HG03159 (cell line): ENCODE measurements at regions not wholly inside any gene's neighbourhood (a gene's known extent, or its start where the extent isn't known, plus 50 kb on each side); places are given as distances from the start of the nearest gene placed in this dataset.
"Not testable (repeated sequence)": the region's sequence is repeated elsewhere in the genome, so short reads cannot be mapped to it uniquely, and the experiment has no call there.

ENCODE experiments used
- ATAC-seq: cut with Tn5 transposase; IDR thresholded peaks from one replicate; pipeline ENCODE4 v1.9.1; 2021; ENCODE audit warnings: mild to moderate bottlenecking, moderate library complexity; ENCODE audit not compliant: unreplicated experiment

- ATAC-seq, result no peak
Measured at GRCh38 chr1:82807563-82807962, 1006.8 kb downstream of the ADGRL2 start.

- ATAC-seq, result no peak
Measured at GRCh38 chr1:82806133-82806532, 1005.4 kb downstream of the ADGRL2 start.

- ATAC-seq, result no peak
Measured at GRCh38 chr1:82801176-82801575, 1000.4 kb downstream of the ADGRL2 start.

GRCh38 chr1:82800721-82801120, 1000.0 kb downstream of the ADGRL2 start:
- no peak for ATAC-seq

- no peak for ATAC-seq
Measured at GRCh38 chr1:82799261-82799660, 998.5 kb downstream of the ADGRL2 start.

GRCh38 chr1:82795508-82796149, 994.9 kb downstream of the ADGRL2 start:
- ATAC-seq, result peak; percentile 59

- ATAC-seq, result no peak
Measured at GRCh38 chr1:82792151-82792550, 991.4 kb downstream of the ADGRL2 start.

GRCh38 chr1:82790556-82790955, 989.8 kb downstream of the ADGRL2 start:
- ATAC-seq, result no peak

- no peak for ATAC-seq
Measured at GRCh38 chr1:82788660-82789059, 987.9 kb downstream of the ADGRL2 start.

GRCh38 chr1:82788038-82788437, 987.3 kb downstream of the ADGRL2 start:
- ATAC-seq, result no peak

- ATAC-seq, result no peak
Measured at GRCh38 chr1:82786883-82787282, 986.1 kb downstream of the ADGRL2 start.

- ATAC-seq, result no peak
Measured at GRCh38 chr1:82785268-82785790, 984.6 kb downstream of the ADGRL2 start.

- no peak for ATAC-seq
Measured at GRCh38 chr1:82783044-82783443, 982.3 kb downstream of the ADGRL2 start.

GRCh38 chr1:82782599-82782998, 981.9 kb downstream of the ADGRL2 start:
- ATAC-seq, result no peak

GRCh38 chr1:82778612-82779011, 977.9 kb downstream of the ADGRL2 start:
- ATAC-seq, result no peak

GRCh38 chr1:82777240-82777639, 976.5 kb downstream of the ADGRL2 start:
- no peak for ATAC-seq

- ATAC-seq, result not testable (repeated sequence)
Measured at GRCh38 chr1:82776730-82777129, 976.0 kb downstream of the ADGRL2 start.

- ATAC-seq, result no peak
Measured at GRCh38 chr1:82775406-82776000, 974.8 kb downstream of the ADGRL2 start.

GRCh38 chr1:82762829-82763532, 962.2 kb downstream of the ADGRL2 start:
- ATAC-seq, result peak; percentile 92

GRCh38 chr1:82759035-82759434, 958.3 kb downstream of the ADGRL2 start:
- ATAC-seq, result no peak

- ATAC-seq, result no peak
Measured at GRCh38 chr1:82755671-82756070, 954.9 kb downstream of the ADGRL2 start.

- ATAC-seq, result no peak
Measured at GRCh38 chr1:82755191-82755590, 954.5 kb downstream of the ADGRL2 start.
